ENCODE measurements at regions not wholly inside any gene's neighbourhood (a gene's known extent, or its start where the extent isn't known, plus 50 kb on each side); places are given as distances from the start of the nearest gene placed in this dataset.

- TF ChIP-seq, protein P1, sequence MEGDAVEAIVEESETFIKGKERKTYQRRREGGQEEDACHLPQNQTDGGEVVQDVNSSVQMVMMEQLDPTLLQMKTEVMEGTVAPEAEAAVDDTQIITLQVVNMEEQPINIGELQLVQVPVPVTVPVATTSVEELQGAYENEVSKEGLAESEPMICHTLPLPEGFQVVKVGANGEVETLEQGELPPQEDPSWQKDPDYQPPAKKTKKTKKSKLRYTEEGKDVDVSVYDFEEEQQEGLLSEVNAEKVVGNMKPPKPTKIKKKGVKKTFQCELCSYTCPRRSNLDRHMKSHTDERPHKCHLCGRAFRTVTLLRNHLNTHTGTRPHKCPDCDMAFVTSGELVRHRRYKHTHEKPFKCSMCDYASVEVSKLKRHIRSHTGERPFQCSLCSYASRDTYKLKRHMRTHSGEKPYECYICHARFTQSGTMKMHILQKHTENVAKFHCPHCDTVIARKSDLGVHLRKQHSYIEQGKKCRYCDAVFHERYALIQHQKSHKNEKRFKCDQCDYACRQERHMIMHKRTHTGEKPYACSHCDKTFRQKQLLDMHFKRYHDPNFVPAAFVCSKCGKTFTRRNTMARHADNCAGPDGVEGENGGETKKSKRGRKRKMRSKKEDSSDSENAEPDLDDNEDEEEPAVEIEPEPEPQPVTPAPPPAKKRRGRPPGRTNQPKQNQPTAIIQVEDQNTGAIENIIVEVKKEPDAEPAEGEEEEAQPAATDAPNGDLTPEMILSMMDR (IDR thresholded peaks at IDR 0.05), result no peak
Measured at GRCh38 chr4:148813289-148813688, 371.1 kb upstream of the NR3C2 start.

GRCh38 chr4:148812101-148812500 lies 369.9 kb upstream of the NR3C2 start:
- TF ChIP-seq, protein P1 (IDR thresholded peaks at IDR 0.05), result no peak

DNA sequence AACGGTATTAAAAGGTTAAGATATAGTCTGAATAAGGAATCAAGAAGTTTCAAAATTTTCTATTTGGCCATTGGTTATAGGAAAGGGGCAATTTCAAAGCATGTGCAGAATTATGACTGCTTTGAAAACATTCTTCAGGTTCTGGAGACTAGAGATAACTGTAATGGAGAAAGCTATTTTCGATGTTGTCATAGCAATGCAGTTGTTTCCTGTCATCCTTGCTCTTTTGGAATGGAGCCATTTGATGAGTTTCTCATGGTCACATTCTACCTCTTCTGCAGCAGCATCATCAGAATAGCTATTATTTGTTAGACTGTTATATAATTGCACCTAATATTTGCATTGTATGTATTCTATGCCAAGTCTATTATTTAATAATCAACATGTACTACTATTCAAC lies 368.2 kb upstream of the NR3C2 start:
- TF ChIP-seq, protein P1 (IDR thresholded peaks at IDR 0.05), result no peak

DNA sequence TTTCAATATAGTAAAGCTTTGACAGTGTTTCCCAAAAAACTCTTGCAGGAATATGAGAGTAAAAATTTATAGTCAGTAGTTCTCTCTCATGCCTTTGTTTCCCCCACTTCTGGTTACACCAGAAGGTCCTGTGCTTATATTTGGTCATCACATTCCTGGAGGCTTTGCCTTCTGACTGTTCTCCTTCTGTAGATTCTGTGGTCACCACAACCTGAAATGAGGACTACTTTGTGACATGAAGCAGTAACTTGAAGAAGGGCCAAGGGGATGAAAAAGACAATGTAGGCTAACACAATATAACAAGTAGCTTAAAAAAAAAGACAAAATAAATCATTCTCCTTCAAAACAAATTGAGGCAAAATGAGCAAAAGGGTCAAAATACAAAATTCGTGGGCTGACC lies 366.2 kb upstream of the NR3C2 start:
- TF ChIP-seq, protein P1 (IDR thresholded peaks at IDR 0.05), result no peak

GRCh38 chr4:148800940-148801339 lies 358.7 kb upstream of the NR3C2 start:
- TF ChIP-seq, protein P1 (IDR thresholded peaks at IDR 0.05), result no peak

GRCh38 chr4:148800336-148800885 lies 358.2 kb upstream of the NR3C2 start:
- TF ChIP-seq, protein P1 (IDR thresholded peaks at IDR 0.05), result no peak

GRCh38 chr4:148795156-148795864 lies 353.1 kb upstream of the NR3C2 start:
- TF ChIP-seq, protein P1 (IDR thresholded peaks at IDR 0.05), result no peak

Data from LNCAP (cell line).